ENCODE measurements at regions not wholly inside any gene's neighbourhood (a gene's known extent, or its start where the extent isn't known, plus 50 kb on each side); places are given as distances from the start of the nearest gene placed in this dataset.

GRCh38 chr6:170208182-170208601 is 82.7 kb downstream of the DLL1 start:
- no peak for TF ChIP-seq CTCF (IDR thresholded peaks at IDR 0.05; ENCODE audit: extremely low read depth, insufficient read depth, missing control alignments)
- in situ Hi-C loops (cut with MboI; ENCODE audit: low pct_unique_long_range_greater_than_20kb, low sequenced_read_pairs, unreplicated experiment): no loop called here
- no peak for DNase-seq (ENCODE audit: low spot score)

- TF ChIP-seq CTCF (IDR thresholded peaks at IDR 0.05; ENCODE audit: extremely low read depth, insufficient read depth, missing control alignments): no peak
- DNase-seq (ENCODE audit: low spot score): no peak
- in situ Hi-C loops (cut with MboI; ENCODE audit: low pct_unique_long_range_greater_than_20kb, low sequenced_read_pairs, unreplicated experiment): no loop called here
Measured at GRCh38 chr6:170207586-170208181, 83.2 kb downstream of the DLL1 start.

GRCh38 chr6:170206851-170207431 is 83.9 kb downstream of the DLL1 start:
- DNase-seq (ENCODE audit: low spot score): no peak
- in situ Hi-C loops (cut with MboI; ENCODE audit: low pct_unique_long_range_greater_than_20kb, low sequenced_read_pairs, unreplicated experiment): no loop called here
- no peak for TF ChIP-seq CTCF (IDR thresholded peaks at IDR 0.05; ENCODE audit: extremely low read depth, insufficient read depth, missing control alignments)

- no peak for TF ChIP-seq CTCF (IDR thresholded peaks at IDR 0.05; ENCODE audit: extremely low read depth, insufficient read depth, missing control alignments)
- in situ Hi-C loops (cut with MboI; ENCODE audit: low pct_unique_long_range_greater_than_20kb, low sequenced_read_pairs, unreplicated experiment): no loop called here
- DNase-seq (ENCODE audit: low spot score): no peak
Measured at GRCh38 chr6:170206317-170206621, 84.6 kb downstream of the DLL1 start.

- no peak for DNase-seq (ENCODE audit: low spot score)
- TF ChIP-seq CTCF (IDR thresholded peaks at IDR 0.05; ENCODE audit: extremely low read depth, insufficient read depth, missing control alignments): no peak
- in situ Hi-C loops (cut with MboI; ENCODE audit: low pct_unique_long_range_greater_than_20kb, low sequenced_read_pairs, unreplicated experiment): no loop called here
Measured at GRCh38 chr6:170205534-170206316, 85.2 kb downstream of the DLL1 start.

- in situ Hi-C loops (cut with MboI; ENCODE audit: low pct_unique_long_range_greater_than_20kb, low sequenced_read_pairs, unreplicated experiment): no loop called here
- DNase-seq (ENCODE audit: low spot score): no peak
- no peak for TF ChIP-seq CTCF (IDR thresholded peaks at IDR 0.05; ENCODE audit: extremely low read depth, insufficient read depth, missing control alignments)
Measured at GRCh38 chr6:170205126-170205525, 85.8 kb downstream of the DLL1 start.

Measured in GM13977 (cell line).